ENCODE measurements at regions not wholly inside any gene's neighbourhood (a gene's known extent, or its start where the extent isn't known, plus 50 kb on each side); places are given as distances from the start of the nearest gene placed in this dataset.

DNA sequence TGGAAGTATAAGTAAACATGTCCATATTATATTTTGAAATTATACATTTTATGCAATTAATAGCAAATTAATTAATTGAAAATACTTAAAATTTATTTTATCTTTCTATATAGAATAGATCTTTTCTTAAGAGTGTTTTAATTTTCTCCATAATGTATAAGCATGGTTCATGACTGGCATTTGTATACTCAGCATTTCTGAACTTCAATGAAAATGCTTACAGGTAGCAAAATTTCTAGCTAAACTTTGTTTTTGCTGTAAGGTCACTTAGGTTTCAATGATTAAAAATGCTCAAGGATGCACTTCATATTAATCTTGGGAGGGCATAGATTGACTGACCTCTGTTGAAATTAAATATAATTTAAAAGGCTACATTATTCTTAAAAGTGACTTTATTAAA is 1108.1 kb downstream of the BRINP3 start:
- no peak for DNase-seq (ENCODE audit: low read depth, low spot score)
- H3K27ac ChIP-seq = no peak overlapping the region

- DNase-seq (ENCODE audit: low read depth, low spot score) = no peak
- H3K27ac ChIP-seq = no peak overlapping the region
These were observed 1102.8 kb downstream of the BRINP3 start for GRCh38 chr1:189374816-189375215.

DNA sequence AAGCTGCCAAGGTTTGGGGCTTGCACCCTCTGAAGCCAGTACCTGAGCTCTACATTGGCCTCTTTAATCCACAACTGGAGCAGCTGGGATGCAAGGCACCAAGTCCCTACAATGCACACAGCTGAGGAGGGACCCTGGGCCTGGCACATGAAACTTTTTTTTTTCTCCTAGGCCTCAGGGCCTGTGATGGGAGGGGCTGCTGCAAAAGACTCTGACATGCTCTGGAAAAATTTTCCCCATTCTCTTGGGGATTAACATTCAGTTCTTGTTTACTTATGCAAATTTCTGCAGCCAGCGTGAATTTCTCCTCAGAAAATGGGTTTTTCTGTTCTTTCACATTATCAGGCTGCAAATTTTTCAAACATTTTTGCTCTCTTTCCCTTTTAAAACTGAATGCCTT is 1072.2 kb downstream of the BRINP3 start:
- no peak for DNase-seq (ENCODE audit: low read depth, low spot score)
- H3K27ac ChIP-seq = no peak overlapping the region

DNA sequence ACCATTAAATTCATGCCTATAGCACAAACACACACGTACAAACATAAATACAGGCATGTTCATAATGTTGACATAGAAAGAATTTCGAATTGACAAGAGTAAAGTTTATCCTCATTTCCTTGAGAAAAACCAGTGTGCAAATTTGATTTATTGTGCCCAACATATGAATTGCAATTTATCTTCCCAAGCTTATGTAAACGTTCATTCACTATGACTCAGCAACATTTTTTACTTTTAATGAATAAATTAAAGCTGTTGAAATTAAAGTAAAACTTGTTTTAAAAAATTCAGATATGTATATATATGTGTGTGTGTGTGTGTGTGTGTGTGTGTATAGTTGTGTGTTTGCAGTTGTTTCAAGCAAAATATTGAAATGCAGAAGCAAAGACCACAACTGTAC is 1067.9 kb downstream of the BRINP3 start:
- DNase-seq (ENCODE audit: low read depth, low spot score) = no peak
- no peak overlapping the region for H3K27ac ChIP-seq

GRCh38 chr1:189424746-189425331 is 1052.8 kb downstream of the BRINP3 start:
- no peak overlapping the region for H3K27ac ChIP-seq
- peak; percentile 43 for DNase-seq (ENCODE audit: low read depth, low spot score)

DNA sequence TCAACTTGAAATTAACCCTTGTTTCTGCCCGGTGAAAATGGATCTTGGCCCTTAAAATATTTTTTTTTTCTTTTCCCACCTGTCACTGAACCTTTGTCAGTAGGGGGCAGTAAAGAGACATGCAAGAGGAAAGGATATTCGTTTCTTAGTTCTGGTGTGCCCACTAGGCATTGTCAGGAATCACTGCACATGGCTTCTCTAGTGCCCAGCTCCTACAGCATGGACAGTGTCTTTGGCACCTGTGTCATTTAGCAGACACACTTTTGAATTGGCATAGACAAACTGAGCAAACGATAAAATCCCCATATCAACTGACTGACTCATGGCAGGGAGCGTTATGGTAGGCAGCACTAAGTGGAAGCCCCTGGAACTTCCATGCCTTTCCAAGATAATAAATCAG is 1048.1 kb downstream of the BRINP3 start:
- DNase-seq (ENCODE audit: low read depth, low spot score) = peak; percentile 14
- no peak overlapping the region for H3K27ac ChIP-seq

DNA sequence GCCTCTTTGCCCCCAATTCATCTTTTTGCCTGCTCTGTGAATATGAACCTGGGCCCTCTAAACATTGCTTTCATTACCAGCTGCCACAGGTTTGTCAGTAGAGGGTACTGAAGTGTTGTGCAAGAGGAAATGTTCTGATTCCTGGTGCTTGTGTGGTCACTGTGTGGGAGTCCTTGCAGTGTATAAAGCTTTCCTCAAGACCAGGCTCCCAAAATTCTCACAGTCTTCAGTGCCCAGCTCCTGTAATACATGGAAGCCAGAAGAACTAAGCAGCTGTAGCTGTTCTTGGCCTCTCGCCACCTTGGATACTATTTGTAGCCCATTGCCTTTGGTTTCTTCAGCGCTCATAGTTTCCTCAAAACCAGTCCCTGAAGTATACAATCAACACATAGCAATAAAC is 1046.2 kb downstream of the BRINP3 start:
- DNase-seq (ENCODE audit: low read depth, low spot score) = no peak
- no peak overlapping the region for H3K27ac ChIP-seq

DNA sequence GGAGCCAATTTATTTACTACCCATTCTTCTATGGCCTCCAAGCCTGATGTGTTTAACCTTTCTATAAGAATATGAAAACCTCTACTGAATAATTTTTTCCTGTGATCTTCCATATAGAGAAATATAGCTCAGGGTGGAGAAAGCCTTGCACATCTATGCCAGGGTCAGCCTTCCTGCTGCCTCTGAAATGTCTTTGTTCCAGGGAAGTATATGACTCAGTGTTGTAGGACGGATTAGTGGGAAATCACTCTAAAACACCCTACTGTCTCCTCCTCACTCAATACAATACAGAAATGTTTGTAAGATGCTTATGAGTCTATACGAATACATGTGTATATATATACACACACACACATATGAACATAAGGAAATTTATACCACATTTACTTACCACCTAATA is 1044.9 kb downstream of the BRINP3 start:
- no peak for DNase-seq (ENCODE audit: low read depth, low spot score)
- H3K27ac ChIP-seq = no peak overlapping the region

DNA sequence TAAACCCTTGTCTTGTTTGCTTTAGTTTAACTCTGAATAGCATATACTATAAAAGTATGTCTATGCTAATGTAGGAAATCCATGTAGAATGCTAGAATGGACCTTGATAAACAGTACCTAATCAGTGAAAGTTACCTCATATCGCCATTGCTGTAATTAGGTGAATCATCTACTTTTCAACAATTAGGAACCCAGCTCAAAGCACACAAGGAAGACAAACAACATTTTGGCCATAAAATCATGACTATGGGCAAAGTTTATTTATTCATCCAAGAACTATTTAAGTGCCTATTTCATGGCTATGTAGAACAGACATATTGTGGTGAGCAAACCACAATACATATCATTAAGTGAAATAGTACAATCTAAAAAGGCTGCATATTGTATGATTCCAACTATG is 1043.2 kb downstream of the BRINP3 start:
- DNase-seq (ENCODE audit: low read depth, low spot score) = no peak
- no peak overlapping the region for H3K27ac ChIP-seq

DNA sequence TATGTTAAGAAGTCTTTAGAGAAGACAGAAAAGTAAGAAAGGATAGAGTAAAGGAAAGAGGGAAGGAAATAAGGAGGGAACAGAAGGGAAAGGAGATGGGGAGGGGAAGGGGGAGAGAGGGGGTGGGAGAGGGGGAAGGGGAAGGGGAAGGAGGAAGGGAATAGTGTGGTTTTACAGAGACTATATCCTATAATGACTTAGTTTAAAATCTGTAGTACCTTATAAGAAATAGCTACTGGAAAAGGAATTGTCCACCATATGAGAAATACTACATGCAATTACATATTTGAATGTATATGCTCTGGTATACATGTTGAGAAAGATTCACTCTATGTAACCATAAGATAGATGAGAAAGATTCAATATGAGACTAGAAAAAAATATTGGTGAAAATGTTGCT is 1042.3 kb downstream of the BRINP3 start:
- DNase-seq (ENCODE audit: low read depth, low spot score) = no peak
- no peak overlapping the region for H3K27ac ChIP-seq

GRCh38 chr1:189438808-189439207 is 1038.9 kb downstream of the BRINP3 start:
- no peak overlapping the region for H3K27ac ChIP-seq
- no peak for DNase-seq (ENCODE audit: low read depth, low spot score)

GRCh38 chr1:189463166-189463565 is 1014.5 kb downstream of the BRINP3 start:
- DNase-seq (ENCODE audit: low read depth, low spot score) = no peak
- no peak overlapping the region for H3K27ac ChIP-seq

GRCh38 chr1:189496768-189497167 is 980.9 kb downstream of the BRINP3 start:
- no peak overlapping the region for H3K27ac ChIP-seq
- no peak for DNase-seq (ENCODE audit: low read depth, low spot score)

- DNase-seq (ENCODE audit: low read depth, low spot score) = no peak
- H3K27ac ChIP-seq = no peak overlapping the region
These were observed 977.9 kb downstream of the BRINP3 start for GRCh38 chr1:189499736-189500135.

- H3K27ac ChIP-seq = no peak overlapping the region
- DNase-seq (ENCODE audit: low read depth, low spot score) = no peak
These were observed 976.9 kb downstream of the BRINP3 start for GRCh38 chr1:189500778-189501177.

GRCh38 chr1:189510827-189511226 is 966.8 kb downstream of the BRINP3 start:
- H3K27ac ChIP-seq = no peak overlapping the region
- DNase-seq (ENCODE audit: low read depth, low spot score) = no peak

DNA sequence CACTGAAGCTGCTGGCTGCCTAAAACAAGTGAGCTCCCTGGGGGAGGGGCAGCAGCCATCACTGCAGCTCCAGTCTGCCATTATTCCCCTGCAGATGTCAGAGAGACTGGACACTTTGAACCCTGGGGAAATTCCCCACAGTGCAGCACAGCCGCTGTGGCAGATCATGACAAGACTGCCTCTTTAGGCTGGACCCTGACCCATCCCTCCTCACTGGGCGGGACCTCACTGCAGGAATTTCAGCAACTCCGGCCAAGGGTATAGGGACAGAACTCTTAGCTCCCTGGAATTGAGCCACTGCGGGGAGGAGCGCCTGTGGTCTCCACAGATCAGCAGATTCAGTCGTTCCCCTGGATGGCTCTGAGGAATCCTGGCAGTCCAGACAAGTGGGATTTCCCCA is 964.6 kb downstream of the BRINP3 start:
- no peak for DNase-seq (ENCODE audit: low read depth, low spot score)
- no peak overlapping the region for H3K27ac ChIP-seq

DNA sequence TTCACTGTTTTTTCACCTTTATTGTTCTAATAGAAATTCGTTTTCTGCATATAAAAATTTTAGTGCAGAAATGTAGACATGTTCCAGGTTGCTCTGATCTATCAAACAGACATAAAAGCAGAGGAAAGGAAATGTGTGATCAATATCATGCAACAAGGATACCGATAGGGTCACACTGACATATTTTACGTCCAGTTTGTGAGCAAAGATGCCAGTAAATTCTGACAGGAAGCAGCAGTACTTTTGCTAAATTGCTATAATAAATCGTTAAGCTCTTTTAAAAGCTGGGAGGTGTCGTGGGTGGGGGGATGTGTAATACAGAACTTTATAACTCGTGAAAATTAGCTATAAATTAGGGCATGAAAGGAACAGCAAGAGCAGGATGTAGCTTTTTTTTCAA is 955.2 kb downstream of the BRINP3 start:
- no peak for DNase-seq (ENCODE audit: low read depth, low spot score)
- H3K27ac ChIP-seq = no peak overlapping the region

DNA sequence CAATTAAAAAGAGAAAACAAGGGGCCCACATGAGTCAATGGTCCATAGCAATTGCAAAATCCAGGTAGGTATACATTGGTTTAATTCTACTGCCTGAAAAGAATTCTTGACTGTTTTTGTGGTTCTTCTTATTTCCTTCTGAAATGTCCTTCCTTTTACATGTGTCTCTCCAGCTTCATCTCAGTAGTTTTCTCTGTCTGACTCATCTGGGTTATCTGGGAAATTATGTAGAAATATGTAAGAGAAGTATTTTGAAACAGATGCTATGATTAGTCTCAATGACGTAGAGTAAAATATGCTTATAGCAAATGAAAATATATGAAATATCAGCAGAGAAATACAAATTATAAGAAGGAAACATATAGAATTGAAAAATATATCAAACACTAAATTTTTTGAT is 953.2 kb downstream of the BRINP3 start:
- no peak for DNase-seq (ENCODE audit: low read depth, low spot score)
- no peak overlapping the region for H3K27ac ChIP-seq

GRCh38 chr1:189530162-189530561 is 947.5 kb downstream of the BRINP3 start:
- no peak for DNase-seq (ENCODE audit: low read depth, low spot score)
- H3K27ac ChIP-seq = no peak overlapping the region

- H3K27ac ChIP-seq = no peak overlapping the region
- no peak for DNase-seq (ENCODE audit: low read depth, low spot score)
These were observed 939.4 kb downstream of the BRINP3 start for GRCh38 chr1:189538271-189538670.

DNA sequence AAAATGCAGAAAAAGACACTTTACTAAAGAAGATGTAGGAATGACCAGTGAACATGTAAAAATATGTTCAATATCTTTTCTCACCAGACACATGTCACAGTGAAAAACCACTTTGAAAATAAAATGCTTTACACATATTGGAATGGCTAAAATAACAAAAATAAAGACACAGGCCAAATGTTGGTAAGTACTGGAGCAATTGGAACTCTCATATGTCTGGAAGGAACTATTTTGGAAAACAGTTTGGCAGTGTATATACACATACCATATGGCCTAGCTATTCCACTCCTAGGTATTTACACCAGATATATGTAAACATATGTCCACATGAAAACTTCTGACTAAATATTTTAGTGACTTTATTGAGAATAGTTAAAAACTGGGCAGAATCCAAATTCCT is 927.2 kb downstream of the BRINP3 start:
- H3K27ac ChIP-seq = no peak overlapping the region
- DNase-seq (ENCODE audit: low read depth, low spot score) = no peak

DNA sequence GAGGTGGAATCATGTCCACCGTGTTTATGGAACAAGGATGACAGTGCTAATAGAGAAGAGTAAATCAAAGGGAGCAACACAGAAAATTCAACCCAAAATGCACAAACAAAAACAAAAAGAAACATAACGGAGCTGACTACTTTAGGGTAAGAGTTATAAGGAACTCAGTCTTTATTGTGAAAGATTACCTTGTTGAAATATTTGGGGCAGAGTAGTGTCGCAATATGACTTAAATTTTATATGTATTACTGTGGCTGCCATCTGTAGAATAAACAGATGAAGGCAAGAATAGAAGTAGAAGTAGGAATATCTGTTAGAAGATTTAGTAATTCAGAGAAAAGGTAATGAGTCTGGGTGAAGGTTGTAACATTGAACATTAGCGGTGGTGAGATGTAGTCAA is 913.9 kb downstream of the BRINP3 start:
- no peak overlapping the region for H3K27ac ChIP-seq
- no peak for DNase-seq (ENCODE audit: low read depth, low spot score)
